HPDE6-E6E7 (cell line): ENCODE measurements at regions not wholly inside any gene's neighbourhood (a gene's known extent, or its start where the extent isn't known, plus 50 kb on each side); places are given as distances from the start of the nearest gene placed in this dataset.
"Not testable (repeated sequence)": the region's sequence is repeated elsewhere in the genome, so short reads cannot be mapped to it uniquely, and the experiment has no call there.

Experiments
- DNase-seq: peaks from one replicate; pipeline ENCODE4 v3.0.0; 2011; ENCODE audit warnings: missing footprints; ENCODE audit errors: extremely low spot score

DNA sequence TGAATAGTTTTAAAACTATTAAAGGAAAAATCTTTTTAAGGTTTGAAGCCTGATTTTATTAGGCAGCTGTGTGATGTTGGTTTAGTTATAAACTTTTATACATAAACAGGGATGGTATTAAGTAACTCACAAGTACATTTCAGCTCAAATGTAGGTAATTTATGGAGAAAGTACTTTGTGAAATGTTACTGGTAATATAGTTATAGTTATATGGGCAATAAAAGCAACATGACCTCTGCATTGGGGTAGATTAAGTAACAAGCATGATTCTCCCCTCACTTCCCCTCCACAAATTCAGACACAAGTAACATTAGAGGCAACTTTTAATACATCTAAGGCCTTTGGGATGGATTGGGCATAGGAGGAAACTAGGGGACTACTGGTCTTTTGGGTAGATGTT lies 154.3 kb upstream of the ID4 start:
- no peak for DNase-seq

- DNase-seq, result no peak
These were observed 146.7 kb upstream of the ID4 start for GRCh38 chr6:19690325-19691075.

GRCh38 chr6:19691465-19692167 lies 145.6 kb upstream of the ID4 start:
- no peak for DNase-seq

- DNase-seq, result no peak
These were observed 144.5 kb upstream of the ID4 start for GRCh38 chr6:19692506-19693298.

DNA sequence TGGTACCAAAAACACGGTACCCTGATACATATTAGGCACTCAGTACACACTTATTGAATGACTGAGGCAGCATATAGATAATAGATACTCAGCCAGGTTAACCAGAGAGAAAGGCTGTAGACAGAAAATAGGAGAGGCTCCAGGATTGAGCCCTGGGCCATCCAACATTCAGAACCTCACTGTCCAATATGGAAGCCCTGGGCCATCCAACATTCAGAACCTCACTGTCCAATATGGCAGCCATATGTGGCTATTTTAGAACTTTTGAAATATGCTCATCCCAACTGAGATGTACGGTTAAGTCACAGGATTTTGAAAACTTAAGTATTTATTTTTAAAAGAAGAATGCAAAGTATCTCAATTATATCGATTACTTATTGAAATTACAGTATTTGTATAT lies 142.5 kb upstream of the ID4 start:
- no peak for DNase-seq

DNA sequence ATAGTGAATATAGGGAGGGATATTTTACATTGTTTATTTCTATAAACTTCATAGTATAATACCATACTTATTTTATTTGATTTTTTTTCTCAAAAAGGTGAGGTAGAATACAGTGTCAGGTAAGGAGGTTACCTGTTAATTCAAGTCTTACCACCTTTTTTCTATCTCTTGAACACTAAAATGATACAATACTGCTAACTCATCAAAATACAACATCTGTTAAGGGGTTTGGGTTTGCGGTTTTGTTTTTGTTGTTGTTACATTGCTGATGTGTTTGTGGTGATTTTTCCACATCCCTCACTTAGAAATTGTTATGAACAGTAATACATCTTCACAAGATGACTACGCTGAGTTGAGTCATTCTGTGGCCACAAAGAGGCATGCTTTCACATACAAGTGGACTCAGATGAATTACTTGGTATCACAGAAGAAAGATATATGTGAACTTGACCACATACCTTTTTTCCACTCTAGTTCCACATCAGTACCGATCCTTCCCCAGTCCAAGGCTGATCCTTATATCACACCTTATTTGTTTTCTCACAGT lies 139.4 kb upstream of the ID4 start:
- DNase-seq, result peak; percentile 19

- no peak for DNase-seq
These were observed 137.2 kb upstream of the ID4 start for GRCh38 chr6:19699932-19700331.

DNA sequence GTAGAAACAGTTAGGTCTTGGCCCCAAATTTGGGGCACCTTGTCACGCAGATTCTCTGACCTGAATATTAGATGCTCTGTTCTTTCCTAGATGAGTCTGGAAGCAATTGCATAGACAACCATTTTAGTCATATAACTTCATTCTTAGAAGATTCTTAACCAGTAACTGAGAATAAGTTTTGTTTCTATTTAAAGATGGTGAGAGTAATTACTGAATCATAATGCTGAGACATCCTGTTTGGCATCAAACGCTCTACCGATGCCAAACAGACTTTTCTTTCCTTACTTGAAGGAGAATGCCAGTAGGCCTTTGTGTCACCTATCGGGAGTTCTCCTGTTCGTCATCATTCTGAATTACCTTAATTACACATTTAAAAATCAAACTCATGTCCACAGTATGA lies 131.6 kb upstream of the ID4 start:
- no peak for DNase-seq

- no peak for DNase-seq
These were observed 125.0 kb upstream of the ID4 start for GRCh38 chr6:19712012-19712688.

DNA sequence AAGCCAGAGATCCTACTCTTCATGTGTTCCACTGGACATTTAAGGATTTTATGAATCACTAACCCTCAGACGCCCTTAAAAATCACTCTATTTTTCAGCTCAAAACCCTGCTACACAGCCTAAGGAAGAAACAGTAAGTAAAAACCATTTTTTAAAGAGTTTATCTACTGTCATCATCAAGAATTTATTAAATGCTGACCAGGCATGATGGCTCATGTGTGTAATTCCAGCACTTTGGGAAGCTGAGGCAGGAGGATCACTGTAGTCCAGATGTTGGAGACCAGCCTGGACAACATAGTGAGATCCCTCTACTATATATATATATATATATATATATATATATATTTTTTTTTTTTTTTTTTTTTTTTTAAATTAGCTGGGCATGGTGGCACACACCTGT lies 124.2 kb upstream of the ID4 start:
- no peak for DNase-seq

- DNase-seq, result no peak
These were observed 123.8 kb upstream of the ID4 start for GRCh38 chr6:19713411-19713810.

- no peak for DNase-seq
These were observed 123.2 kb upstream of the ID4 start for GRCh38 chr6:19713984-19714383.

- no peak for DNase-seq
These were observed 122.6 kb upstream of the ID4 start for GRCh38 chr6:19714434-19715166.

GRCh38 chr6:19715167-19715551 lies 122.0 kb upstream of the ID4 start:
- no peak for DNase-seq

DNA sequence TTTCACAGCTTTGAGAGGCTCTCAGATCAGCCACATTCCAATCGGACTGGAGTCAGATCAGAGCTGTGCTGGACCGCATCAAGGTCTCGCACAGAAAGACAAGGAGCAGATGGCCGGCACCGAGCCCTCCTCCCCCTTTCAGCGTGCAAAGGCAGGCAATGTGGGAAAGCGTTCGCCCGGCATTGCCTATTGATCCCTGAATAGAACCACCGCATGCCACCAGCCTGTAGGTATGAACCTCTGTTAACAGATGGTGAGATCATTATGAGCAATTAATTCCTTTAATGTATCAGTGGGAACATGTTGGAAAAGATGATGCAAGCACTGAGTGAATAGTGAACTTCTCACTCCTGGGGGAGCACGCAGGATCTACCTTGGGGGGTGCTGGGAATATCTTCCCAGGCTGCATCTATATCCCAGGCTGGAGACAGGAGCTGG lies 117.5 kb upstream of the ID4 start:
- no peak for DNase-seq

- DNase-seq, result no peak
These were observed 115.3 kb upstream of the ID4 start for GRCh38 chr6:19721766-19722377.

DNA sequence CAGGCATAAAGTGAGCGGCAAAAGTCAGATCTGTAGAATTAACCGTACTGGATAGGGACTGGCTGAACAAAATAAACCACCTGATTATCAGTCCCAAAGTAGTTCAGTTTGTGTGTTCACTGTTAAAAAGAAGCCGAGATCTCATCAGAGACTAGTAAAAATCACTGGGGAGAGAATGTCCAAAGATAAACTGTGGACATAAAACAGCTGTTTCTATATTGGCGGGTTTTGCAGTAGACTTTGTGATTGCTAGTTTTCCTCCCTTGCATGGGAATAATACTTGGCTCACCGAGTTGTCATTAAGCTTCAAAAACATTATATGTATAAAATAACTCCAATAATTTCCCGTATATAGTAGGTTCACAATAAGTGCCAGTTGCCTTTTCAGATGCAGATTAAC lies 114.2 kb upstream of the ID4 start:
- no peak for DNase-seq

- no peak for DNase-seq
These were observed 113.6 kb upstream of the ID4 start for GRCh38 chr6:19723545-19723944.

- not testable (repeated sequence) for DNase-seq
These were observed 111.7 kb upstream of the ID4 start for GRCh38 chr6:19725436-19725835.

DNA sequence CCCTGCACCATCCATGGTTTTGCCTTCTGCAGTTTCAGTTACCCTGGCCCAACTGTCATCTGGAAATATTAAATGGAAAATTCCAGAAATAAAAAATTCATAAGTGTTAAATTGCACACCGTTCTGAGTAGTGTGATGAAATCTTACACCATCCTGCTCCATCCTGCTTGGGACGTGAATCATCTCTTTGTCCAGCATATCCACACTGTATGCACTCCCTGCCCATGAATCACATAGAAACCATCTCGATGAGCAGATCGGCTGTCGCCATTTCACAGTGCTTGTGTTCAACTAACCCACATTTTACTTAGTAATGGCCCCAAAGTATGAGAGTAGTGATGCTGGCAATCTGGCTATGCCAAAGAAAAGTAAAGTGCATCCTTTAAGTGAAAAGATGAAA lies 105.9 kb upstream of the ID4 start:
- DNase-seq, result peak; percentile 67

GRCh38 chr6:19734061-19734460 lies 103.1 kb upstream of the ID4 start:
- no peak for DNase-seq
